ENCODE measurements at regions not wholly inside any gene's neighbourhood (a gene's known extent, or its start where the extent isn't known, plus 50 kb on each side); places are given as distances from the start of the nearest gene placed in this dataset.

DNA sequence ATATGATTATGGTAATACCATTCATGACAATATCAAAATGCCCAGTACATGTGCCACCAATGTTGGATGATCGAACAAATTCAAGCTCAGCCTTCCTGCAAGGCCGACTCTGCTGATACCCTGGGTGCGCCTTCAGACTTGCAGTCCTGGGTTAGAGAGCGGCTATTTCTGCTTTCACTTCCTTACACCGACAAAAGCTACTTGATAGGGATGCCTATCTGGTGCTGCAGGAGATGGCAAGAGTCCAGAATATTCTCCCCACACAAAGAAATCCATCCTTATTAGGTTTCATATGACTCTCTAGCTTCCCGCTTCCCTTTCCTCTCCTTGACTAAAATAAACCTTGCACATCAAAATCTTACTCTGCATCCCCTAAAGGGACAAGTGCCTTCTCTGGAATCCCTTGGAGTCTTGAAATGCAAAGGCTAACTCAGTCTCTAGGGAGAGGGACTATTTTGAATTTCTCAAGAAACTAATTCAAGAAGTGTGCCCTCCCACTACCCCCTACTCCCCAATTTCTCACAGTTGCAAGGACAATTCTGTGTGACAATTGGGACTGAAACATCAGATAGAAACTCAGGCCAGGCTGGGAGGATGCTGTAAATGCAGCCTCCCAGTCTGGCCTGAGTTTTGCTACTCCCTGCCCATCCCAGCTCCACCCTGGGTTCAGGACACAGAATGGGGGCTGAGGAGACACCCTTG is 103.1 kb upstream of the USP24 start:
- no peak for TF ChIP-seq CTCF (IDR thresholded peaks at IDR 0.05)
- TF ChIP-seq POLR2A (IDR thresholded peaks at IDR 0.05): no peak
- no peak for DNase-seq
- H3K4me1 ChIP-seq: no peaks in the 10 kb centered on the region
- no peaks in the 10 kb centered on the region for H3K36me3 ChIP-seq (ENCODE audit: low read depth, missing control alignments)
- no peak overlapping the region for H3K4me3 ChIP-seq
- intact Hi-C loops (cut with DNase I; ENCODE audit: low total_unique reads): no loop called here
- H3K27me3 ChIP-seq: no peaks in the 10 kb centered on the region
- H3K27ac ChIP-seq: no peak overlapping the region
- WGBS, 2 donors: 72 to 86% methylated on average over 6 of the region's 6 CpGs
- no peaks in the 10 kb centered on the region for H3K9me3 ChIP-seq

DNA sequence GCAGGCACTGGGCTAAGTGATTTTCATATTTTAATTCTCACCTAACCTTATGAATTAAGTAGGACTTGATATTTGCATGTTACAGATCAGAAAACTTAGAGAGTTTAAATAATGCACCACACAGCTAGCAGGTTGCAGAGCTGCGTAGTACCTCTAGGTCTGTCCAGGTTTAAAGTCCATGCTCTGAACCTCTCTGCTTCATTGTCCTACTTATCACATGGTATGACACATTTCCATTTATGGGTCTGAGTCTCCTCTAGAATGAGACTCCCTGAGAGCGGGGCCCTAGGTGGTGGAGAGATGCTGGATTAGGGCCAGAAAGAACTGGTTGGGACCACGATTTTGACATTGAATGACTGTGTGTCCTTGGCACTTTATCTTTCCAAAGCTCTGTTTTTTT is 102.5 kb upstream of the USP24 start:
- no peaks in the 10 kb centered on the region for H3K4me1 ChIP-seq
- no peak overlapping the region for H3K27ac ChIP-seq
- no peaks in the 10 kb centered on the region for H3K36me3 ChIP-seq (ENCODE audit: low read depth, missing control alignments)
- H3K9me3 ChIP-seq: no peaks in the 10 kb centered on the region
- intact Hi-C loops (cut with DNase I; ENCODE audit: low total_unique reads): no loop called here
- no peak overlapping the region for H3K4me3 ChIP-seq
- no peaks in the 10 kb centered on the region for H3K27me3 ChIP-seq
- no peak for DNase-seq
- 78 to 80% methylated on average over 3 of the region's 3 CpGs for WGBS, 2 donors
- no peak for TF ChIP-seq CTCF (IDR thresholded peaks at IDR 0.05)
- no peak for TF ChIP-seq POLR2A (IDR thresholded peaks at IDR 0.05)

- no peaks in the 10 kb centered on the region for H3K9me3 ChIP-seq
- intact Hi-C loops (cut with DNase I; ENCODE audit: low total_unique reads): no loop called here
- no peaks in the 10 kb centered on the region for H3K4me1 ChIP-seq
- 83 to 90% methylated on average over 7 of the region's 7 CpGs for WGBS, 2 donors
- H3K27me3 ChIP-seq: no peaks in the 10 kb centered on the region
- H3K36me3 ChIP-seq (ENCODE audit: low read depth, missing control alignments): no peaks in the 10 kb centered on the region
- no peak overlapping the region for H3K4me3 ChIP-seq
- H3K27ac ChIP-seq: no peak overlapping the region
- TF ChIP-seq POLR2A (IDR thresholded peaks at IDR 0.05): no peak
- TF ChIP-seq CTCF (IDR thresholded peaks at IDR 0.05): no peak
- DNase-seq: no peak
Measured at GRCh38 chr1:55316947-55317662, 101.9 kb upstream of the USP24 start.

GRCh38 chr1:55316502-55316901 is 101.3 kb upstream of the USP24 start:
- WGBS, 2 donors: 68 to 73% methylated on average over 4 of the region's 4 CpGs
- TF ChIP-seq CTCF (IDR thresholded peaks at IDR 0.05) (no peak), POLR2A (IDR thresholded peaks at IDR 0.05) (no peak)
- H3K27me3 ChIP-seq: no peaks in the 10 kb centered on the region
- no peak overlapping the region for H3K27ac ChIP-seq
- H3K4me1 ChIP-seq: no peaks in the 10 kb centered on the region
- H3K36me3 ChIP-seq (ENCODE audit: low read depth, missing control alignments): no peaks in the 10 kb centered on the region
- no peak for DNase-seq
- intact Hi-C loops (cut with DNase I; ENCODE audit: low total_unique reads): no loop called here
- no peak overlapping the region for H3K4me3 ChIP-seq
- no peaks in the 10 kb centered on the region for H3K9me3 ChIP-seq

- no peak for DNase-seq
- no peaks in the 10 kb centered on the region for H3K27me3 ChIP-seq
- H3K4me1 ChIP-seq: no peaks in the 10 kb centered on the region
- no peaks in the 10 kb centered on the region for H3K9me3 ChIP-seq
- TF ChIP-seq CTCF (IDR thresholded peaks at IDR 0.05) (no peak), POLR2A (IDR thresholded peaks at IDR 0.05) (no peak)
- intact Hi-C loops (cut with DNase I; ENCODE audit: low total_unique reads): no loop called here
- H3K27ac ChIP-seq: no peak overlapping the region
- 89% methylated on average over 1 of the region's 1 CpG for WGBS, 2 donors
- H3K36me3 ChIP-seq (ENCODE audit: low read depth, missing control alignments): no peaks in the 10 kb centered on the region
- H3K4me3 ChIP-seq: no peak overlapping the region
Measured at GRCh38 chr1:55315552-55315951, 100.4 kb upstream of the USP24 start.

Data from testis (tissue), 2 donors.